ENCODE measurements at regions not wholly inside any gene's neighbourhood (a gene's known extent, or its start where the extent isn't known, plus 50 kb on each side); places are given as distances from the start of the nearest gene placed in this dataset.

GRCh38 chrX:122092978-122093377 lies 1045.6 kb downstream of the GLUD2 start:
- H3K4me3 Mint-ChIP-seq (ENCODE audit: unreplicated experiment), result no peak overlapping the region
- no peak for DNase-seq (ENCODE audit: low spot score)
- no peaks in the 10 kb centered on the region for H3K27me3 Mint-ChIP-seq (ENCODE audit: low read depth)
- peaks cover 3% of the 10 kb centered on the region for H3K4me1 Mint-ChIP-seq (ENCODE audit: low read depth)
- TF ChIP-seq CTCF (IDR thresholded peaks at IDR 0.05), result peak; percentile 21
- H3K36me3 Mint-ChIP-seq (ENCODE audit: low read depth), result no peaks in the 10 kb centered on the region
- H3K27ac Mint-ChIP-seq (ENCODE audit: unreplicated experiment), result no peak overlapping the region
- peaks cover 31% of the 10 kb centered on the region for H3K9me3 Mint-ChIP-seq (ENCODE audit: low read depth)

- Mint-ChIP-seq H3K4me3 (ENCODE audit: unreplicated experiment) (no peak overlapping the region), H3K36me3 (ENCODE audit: low read depth) (no peaks in the 10 kb centered on the region), H3K4me1 (ENCODE audit: low read depth) (peaks cover 3% of the 10 kb centered on the region), H3K27ac (ENCODE audit: unreplicated experiment) (no peak overlapping the region), H3K9me3 (ENCODE audit: low read depth) (peaks cover 46% of the 10 kb centered on the region), H3K27me3 (ENCODE audit: low read depth) (no peaks in the 10 kb centered on the region)
- TF ChIP-seq CTCF (IDR thresholded peaks at IDR 0.05), result no peak
- no peak for DNase-seq (ENCODE audit: low spot score)
Observed at GRCh38 chrX:122094611-122095010, 1047.2 kb downstream of the GLUD2 start.

GRCh38 chrX:122113376-122113775 lies 1066.0 kb downstream of the GLUD2 start:
- no peak overlapping the region for H3K4me3 Mint-ChIP-seq (ENCODE audit: unreplicated experiment)
- DNase-seq (ENCODE audit: low spot score), result no peak
- no peaks in the 10 kb centered on the region for H3K27me3 Mint-ChIP-seq (ENCODE audit: low read depth)
- H3K36me3 Mint-ChIP-seq (ENCODE audit: low read depth), result no peaks in the 10 kb centered on the region
- no peak overlapping the region for H3K27ac Mint-ChIP-seq (ENCODE audit: unreplicated experiment)
- TF ChIP-seq CTCF (IDR thresholded peaks at IDR 0.05), result no peak
- H3K4me1 Mint-ChIP-seq (ENCODE audit: low read depth), result no peaks in the 10 kb centered on the region
- H3K9me3 Mint-ChIP-seq (ENCODE audit: low read depth), result peaks cover 34% of the 10 kb centered on the region

GRCh38 chrX:122113896-122114295 lies 1066.5 kb downstream of the GLUD2 start:
- no peaks in the 10 kb centered on the region for H3K4me1 Mint-ChIP-seq (ENCODE audit: low read depth)
- H3K4me3 Mint-ChIP-seq (ENCODE audit: unreplicated experiment), result no peak overlapping the region
- H3K9me3 Mint-ChIP-seq (ENCODE audit: low read depth), result peaks cover 34% of the 10 kb centered on the region
- no peak for DNase-seq (ENCODE audit: low spot score)
- no peak overlapping the region for H3K27ac Mint-ChIP-seq (ENCODE audit: unreplicated experiment)
- no peak for TF ChIP-seq CTCF (IDR thresholded peaks at IDR 0.05)
- H3K36me3 Mint-ChIP-seq (ENCODE audit: low read depth), result no peaks in the 10 kb centered on the region
- no peaks in the 10 kb centered on the region for H3K27me3 Mint-ChIP-seq (ENCODE audit: low read depth)

GRCh38 chrX:122115604-122116003 lies 1068.2 kb downstream of the GLUD2 start:
- Mint-ChIP-seq H3K36me3 (ENCODE audit: low read depth) (no peaks in the 10 kb centered on the region), H3K4me1 (ENCODE audit: low read depth) (no peaks in the 10 kb centered on the region), H3K27me3 (ENCODE audit: low read depth) (no peaks in the 10 kb centered on the region), H3K4me3 (ENCODE audit: unreplicated experiment) (no peak overlapping the region), H3K27ac (ENCODE audit: unreplicated experiment) (no peak overlapping the region), H3K9me3 (ENCODE audit: low read depth) (peaks cover 28% of the 10 kb centered on the region)
- no peak for TF ChIP-seq CTCF (IDR thresholded peaks at IDR 0.05)
- no peak for DNase-seq (ENCODE audit: low spot score)
